ENCODE measurements at regions not wholly inside any gene's neighbourhood (a gene's known extent, or its start where the extent isn't known, plus 50 kb on each side); places are given as distances from the start of the nearest gene placed in this dataset.

GRCh38 chr20:24777746-24778145 lies 171.3 kb upstream of the CST7 start:
- TF ChIP-seq CTCF (IDR thresholded peaks at IDR 0.05 in 8 of 11, conservative IDR thresholded peaks at IDR 0.05 in 3 of 11) (no peak), POLR2A (IDR thresholded peaks at IDR 0.05) (no peak), POLR2AphosphoS5 (IDR thresholded peaks at IDR 0.05) (no peak)
